ENCODE measurements at regions not wholly inside any gene's neighbourhood (a gene's known extent, or its start where the extent isn't known, plus 50 kb on each side); places are given as distances from the start of the nearest gene placed in this dataset.

DNA sequence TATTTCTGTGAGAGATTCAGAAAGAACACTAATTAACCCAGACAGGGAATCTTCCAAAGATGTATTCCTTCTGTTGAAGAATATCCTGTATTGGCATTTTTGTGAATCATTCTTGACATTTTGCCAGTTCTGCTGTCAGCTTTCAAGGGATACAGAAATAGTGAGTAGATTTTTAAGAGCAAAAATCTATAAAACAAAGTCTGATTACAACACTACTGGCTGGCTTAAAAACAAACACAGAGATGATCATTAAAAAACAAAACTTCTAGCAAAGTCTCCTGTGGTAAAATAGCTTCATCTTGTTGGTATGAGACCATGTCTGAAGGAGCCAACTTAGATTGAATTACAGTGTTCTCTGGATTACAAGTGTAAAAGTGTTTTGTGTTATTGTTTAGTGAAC is 866.3 kb upstream of the KLHL29 start:
- DNase-seq, result no peak

DNA sequence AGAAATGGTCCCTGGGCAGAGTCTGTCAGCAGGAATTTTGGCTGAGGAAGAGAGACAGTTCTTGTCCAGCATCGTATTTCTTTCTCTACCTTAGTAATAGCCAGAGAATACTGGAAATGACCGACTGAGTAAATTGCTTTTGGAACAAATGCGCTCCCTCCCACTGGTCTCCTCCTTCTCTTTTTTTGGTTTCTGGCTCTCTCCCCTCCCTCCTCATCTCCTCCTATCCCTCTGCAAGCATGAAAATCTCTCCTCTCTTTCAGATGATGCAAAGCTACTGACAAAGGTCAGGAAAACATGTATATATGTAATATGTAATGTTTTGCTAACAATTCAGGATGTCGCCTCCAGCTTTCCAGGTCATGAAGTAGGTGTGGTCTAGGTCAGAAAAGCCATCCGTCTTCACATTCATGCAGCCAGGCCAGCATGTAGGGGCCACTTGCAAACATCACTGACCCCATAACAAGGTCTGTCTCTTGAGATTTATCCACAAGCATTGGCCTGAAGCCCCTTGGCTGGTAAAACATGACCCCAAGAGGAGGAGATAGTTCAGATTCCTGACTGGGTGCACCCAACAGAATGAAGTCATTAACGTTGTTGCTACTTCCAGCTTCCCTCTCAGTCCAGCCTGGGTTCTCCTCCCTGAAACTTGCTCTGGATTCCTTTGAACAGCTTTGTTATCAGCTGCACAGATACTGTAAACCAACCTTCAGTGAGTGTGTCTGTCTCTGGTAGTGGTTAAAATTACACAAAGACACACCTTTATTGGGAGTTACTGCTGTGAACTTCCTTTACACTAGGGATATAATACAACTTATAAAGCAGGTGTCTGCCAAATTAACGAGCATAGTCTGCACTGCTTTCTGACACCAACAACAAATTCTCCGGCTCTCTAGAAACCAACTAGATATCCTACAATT is 864.4 kb upstream of the KLHL29 start:
- DNase-seq, result no peak

GRCh38 chr2:22521620-22522019 is 863.4 kb upstream of the KLHL29 start:
- no peak for DNase-seq

GRCh38 chr2:22525681-22526080 is 859.3 kb upstream of the KLHL29 start:
- no peak for DNase-seq

DNA sequence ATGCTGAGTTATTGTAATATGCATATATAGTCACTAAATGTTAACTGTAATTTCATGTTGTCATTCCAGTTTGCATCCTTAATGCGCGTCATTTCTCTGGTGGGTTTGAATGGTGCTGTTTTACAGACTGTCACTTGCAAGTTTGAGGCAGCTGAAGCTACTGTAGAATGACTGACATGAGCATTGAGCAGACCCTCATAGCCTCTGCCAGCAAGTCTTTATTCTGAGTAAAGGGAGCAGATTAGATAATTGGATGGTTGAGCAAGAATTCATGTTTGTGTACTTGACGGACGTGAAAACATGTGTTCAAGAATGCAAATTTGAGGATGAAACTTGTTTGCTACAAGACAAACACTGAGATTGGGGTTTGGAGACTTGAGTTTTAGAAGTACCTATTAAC is 854.8 kb upstream of the KLHL29 start:
- DNase-seq, result no peak

DNA sequence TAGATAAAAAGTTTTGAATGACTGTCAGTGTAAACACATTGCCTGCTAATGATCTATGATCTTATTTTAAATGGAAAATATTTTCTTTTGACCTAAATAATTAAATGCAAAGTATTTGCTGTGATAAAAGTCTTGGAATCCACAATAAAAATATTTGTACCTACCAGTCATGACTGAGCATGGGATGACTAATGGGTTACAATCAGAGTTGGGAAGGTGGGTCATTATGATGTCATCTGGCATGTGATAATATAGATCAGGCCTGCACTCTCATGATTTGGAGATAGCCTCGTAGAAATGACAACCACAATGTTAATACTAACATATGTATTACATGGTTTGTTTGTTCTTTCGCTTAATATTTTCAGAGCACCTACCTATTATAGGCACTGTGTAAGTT is 848.8 kb upstream of the KLHL29 start:
- peak; percentile 47 for DNase-seq

DNA sequence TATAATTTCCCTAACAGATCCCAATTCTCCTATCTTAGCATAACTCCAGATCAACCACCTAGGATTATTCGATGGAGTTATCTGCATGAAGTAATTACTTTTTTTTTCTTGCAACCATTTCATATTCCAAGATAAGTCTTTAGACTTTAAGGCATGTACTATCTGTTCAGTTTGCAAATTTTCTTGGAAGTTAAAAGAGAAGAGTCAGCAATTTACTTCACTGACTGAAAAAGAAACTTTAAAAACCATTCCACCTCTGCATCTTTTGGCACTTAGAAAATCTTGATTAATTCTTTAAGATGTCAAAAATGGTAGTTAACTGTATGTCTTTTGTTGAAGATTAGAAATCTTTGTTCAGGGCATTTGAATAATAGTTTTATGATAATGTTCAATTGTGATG is 830.5 kb upstream of the KLHL29 start:
- no peak for DNase-seq

DNA sequence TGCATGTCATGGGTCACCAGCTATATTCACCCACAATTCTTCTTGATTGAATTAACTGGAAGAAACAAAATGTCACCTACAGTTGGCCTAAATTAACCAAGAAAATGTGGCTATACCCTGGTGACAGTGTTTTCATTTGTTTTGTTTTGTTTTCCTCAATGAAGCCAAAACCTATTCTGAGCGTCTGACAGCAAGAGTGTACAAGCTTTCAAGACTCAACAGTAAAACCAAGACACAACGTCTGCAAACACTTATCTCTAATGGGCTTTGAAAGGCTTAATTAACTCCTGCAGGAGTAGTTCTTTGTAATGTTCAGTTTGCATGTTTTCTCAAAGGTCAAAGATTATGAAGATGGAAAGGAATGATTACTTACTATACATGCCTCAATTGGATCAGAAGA is 827.6 kb upstream of the KLHL29 start:
- no peak for DNase-seq

DNA sequence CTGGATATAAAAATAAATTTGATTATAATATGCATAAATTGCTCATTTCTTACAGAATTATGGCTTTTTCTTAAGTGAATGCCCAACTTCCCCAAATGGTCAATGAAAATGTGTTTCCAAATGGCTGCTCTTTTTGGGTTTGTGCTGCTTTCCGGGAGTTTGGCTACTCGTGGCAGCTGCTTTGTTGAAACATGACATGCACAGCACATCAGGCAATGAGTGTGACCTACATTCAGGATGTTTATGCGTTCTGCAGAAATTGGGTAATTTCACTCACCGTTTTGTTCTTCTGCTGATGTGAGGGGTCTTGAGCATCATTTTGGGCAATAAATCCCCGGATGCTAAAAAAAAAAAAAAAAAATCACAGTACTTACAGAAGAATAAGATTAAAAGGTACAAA is 825.0 kb upstream of the KLHL29 start:
- no peak for DNase-seq

DNA sequence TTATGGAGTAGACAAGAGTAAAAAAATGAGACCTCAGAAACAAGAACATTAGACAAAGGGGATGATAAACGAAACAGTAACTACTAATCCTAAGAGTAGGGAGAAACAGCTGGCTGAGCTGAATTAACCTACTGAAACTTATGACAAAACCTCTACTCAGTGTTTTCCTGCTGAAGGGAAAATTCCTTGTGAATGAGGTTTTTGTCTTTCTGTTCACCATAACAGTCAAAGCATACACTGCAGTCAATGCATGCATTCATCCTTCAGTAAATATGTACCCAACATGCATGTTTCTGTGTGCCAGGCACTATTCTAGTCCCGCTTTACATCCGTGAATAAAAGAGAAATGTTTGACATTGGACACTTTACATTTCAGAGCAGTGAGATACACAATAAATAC is 805.6 kb upstream of the KLHL29 start:
- no peak for DNase-seq

- no peak for DNase-seq
Measured at GRCh38 chr2:22582107-22582506, 802.9 kb upstream of the KLHL29 start.

- no peak for DNase-seq
Measured at GRCh38 chr2:22596306-22596705, 788.7 kb upstream of the KLHL29 start.

- no peak for DNase-seq
Measured at GRCh38 chr2:22600156-22600555, 784.8 kb upstream of the KLHL29 start.

GRCh38 chr2:22600999-22601398 is 784.0 kb upstream of the KLHL29 start:
- no peak for DNase-seq

- no peak for DNase-seq
Measured at GRCh38 chr2:22604136-22604535, 780.8 kb upstream of the KLHL29 start.

GRCh38 chr2:22616031-22616430 is 768.9 kb upstream of the KLHL29 start:
- DNase-seq, result no peak

GRCh38 chr2:22623620-22624019 is 761.4 kb upstream of the KLHL29 start:
- no peak for DNase-seq

GRCh38 chr2:22626621-22627020 is 758.4 kb upstream of the KLHL29 start:
- no peak for DNase-seq

- no peak for DNase-seq
Measured at GRCh38 chr2:22628221-22628620, 756.8 kb upstream of the KLHL29 start.

- no peak for DNase-seq
Measured at GRCh38 chr2:22628906-22629305, 756.1 kb upstream of the KLHL29 start.

DNA sequence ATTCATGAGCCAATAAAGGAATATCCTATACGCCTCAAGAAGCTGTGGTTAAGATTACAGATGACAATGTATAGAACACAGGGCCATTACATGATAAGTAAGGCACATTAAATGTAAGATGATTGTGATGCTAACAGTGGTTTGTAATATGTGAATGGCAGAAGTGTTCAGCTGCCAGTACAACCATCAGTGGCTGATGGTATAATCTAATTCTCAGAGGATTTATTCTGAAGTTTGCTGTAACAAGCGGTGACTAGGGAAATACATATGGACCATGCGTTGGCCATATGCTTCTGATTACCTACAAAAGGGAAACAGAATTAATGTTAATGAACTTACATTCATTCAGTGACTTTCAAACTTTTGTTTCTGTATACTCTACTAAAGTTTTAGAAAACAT is 750.8 kb upstream of the KLHL29 start:
- no peak for DNase-seq

GRCh38 chr2:22656426-22656825 is 728.6 kb upstream of the KLHL29 start:
- DNase-seq, result no peak

DNA sequence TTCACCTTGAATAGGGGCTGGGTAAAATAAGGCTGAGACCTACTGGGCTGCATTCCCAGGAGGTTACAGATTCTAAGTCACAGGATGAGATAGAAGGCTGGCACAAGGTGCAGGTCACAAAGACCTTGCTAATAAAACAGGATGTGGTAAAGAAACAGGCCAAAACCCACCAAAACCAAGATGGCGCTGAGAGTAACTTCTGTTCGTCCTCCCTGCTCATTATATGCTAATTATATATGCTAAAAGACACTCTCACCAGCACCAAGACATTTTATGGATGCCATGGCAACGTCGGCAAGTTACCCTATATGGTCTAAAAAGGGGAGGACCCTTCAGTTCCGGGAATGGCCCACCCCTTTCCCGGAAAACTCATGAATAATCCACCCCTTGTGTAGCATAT is 711.5 kb upstream of the KLHL29 start:
- DNase-seq, result no peak

- no peak for DNase-seq
Measured at GRCh38 chr2:22683914-22684313, 701.1 kb upstream of the KLHL29 start.

DNA sequence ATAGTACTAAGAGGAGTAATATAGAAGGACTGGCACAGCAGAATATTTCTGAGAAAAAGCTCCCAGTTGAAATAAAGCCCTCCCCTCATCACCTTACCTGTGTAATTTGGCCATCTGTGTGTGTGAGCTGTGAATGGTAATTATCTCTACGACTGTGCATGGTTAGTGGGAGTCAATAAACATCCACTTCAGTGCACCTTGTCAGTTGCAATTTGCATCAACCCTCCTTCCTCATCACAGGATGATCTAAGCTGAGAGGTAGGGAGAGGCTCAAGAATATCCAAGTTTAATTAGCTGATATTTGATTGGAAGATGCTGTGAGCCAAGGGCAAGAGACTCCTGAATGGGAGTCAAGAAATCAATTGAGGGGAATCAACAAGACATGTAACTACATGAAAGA is 694.9 kb upstream of the KLHL29 start:
- no peak for DNase-seq
